ENCODE measurements at regions not wholly inside any gene's neighbourhood (a gene's known extent, or its start where the extent isn't known, plus 50 kb on each side); places are given as distances from the start of the nearest gene placed in this dataset.

DNA sequence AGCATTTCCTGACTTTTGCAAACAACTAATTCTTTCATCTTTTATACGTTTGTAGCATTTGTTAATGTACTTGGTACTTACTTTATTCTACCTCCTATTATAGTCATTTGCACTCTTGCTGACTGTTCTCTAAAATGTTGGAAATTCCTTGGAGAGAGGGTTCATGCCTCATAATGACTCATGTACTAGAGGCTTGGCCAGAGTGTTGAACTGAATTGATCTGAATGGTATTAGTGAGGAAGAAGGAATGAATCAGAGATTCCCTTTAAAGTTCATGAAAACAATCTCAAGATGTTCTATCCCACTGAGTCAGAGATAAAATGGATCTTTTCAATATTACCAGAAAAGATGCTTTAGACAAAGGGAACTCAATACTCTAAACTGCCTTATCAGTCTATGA, 383.4 kb downstream of the SEC16B start:
- TF ChIP-seq, protein P1, sequence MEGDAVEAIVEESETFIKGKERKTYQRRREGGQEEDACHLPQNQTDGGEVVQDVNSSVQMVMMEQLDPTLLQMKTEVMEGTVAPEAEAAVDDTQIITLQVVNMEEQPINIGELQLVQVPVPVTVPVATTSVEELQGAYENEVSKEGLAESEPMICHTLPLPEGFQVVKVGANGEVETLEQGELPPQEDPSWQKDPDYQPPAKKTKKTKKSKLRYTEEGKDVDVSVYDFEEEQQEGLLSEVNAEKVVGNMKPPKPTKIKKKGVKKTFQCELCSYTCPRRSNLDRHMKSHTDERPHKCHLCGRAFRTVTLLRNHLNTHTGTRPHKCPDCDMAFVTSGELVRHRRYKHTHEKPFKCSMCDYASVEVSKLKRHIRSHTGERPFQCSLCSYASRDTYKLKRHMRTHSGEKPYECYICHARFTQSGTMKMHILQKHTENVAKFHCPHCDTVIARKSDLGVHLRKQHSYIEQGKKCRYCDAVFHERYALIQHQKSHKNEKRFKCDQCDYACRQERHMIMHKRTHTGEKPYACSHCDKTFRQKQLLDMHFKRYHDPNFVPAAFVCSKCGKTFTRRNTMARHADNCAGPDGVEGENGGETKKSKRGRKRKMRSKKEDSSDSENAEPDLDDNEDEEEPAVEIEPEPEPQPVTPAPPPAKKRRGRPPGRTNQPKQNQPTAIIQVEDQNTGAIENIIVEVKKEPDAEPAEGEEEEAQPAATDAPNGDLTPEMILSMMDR (IDR thresholded peaks at IDR 0.05; ENCODE audit: low read depth, low read length, missing input control), result no peak
- TF ChIP-seq RXRA (IDR thresholded peaks at IDR 0.05) (no peak), REST (IDR thresholded peaks at IDR 0.05) (no peak), EGR1 (IDR thresholded peaks at IDR 0.05; ENCODE audit: low read depth in 2 of 2) (no peak), NR2F2 (IDR thresholded peaks at IDR 0.05) (no peak), GABPA (IDR thresholded peaks at IDR 0.05 in 1 of 2, conservative IDR thresholded peaks at IDR 0.05 in 1 of 2) (no peak)
- TF ChIP-seq, protein P2, sequence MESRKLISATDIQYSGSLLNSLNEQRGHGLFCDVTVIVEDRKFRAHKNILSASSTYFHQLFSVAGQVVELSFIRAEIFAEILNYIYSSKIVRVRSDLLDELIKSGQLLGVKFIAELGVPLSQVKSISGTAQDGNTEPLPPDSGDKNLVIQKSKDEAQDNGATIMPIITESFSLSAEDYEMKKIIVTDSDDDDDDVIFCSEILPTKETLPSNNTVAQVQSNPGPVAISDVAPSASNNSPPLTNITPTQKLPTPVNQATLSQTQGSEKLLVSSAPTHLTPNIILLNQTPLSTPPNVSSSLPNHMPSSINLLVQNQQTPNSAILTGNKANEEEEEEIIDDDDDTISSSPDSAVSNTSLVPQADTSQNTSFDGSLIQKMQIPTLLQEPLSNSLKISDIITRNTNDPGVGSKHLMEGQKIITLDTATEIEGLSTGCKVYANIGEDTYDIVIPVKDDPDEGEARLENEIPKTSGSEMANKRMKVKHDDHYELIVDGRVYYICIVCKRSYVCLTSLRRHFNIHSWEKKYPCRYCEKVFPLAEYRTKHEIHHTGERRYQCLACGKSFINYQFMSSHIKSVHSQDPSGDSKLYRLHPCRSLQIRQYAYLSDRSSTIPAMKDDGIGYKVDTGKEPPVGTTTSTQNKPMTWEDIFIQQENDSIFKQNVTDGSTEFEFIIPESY (IDR thresholded peaks at IDR 0.05), result no peak
